Hematopoietic multipotent progenitor cell (in vitro differentiated cells): ENCODE measurements at regions not wholly inside any gene's neighbourhood (a gene's known extent, or its start where the extent isn't known, plus 50 kb on each side); places are given as distances from the start of the nearest gene placed in this dataset.
"Not testable (repeated sequence)": the region's sequence is repeated elsewhere in the genome, so short reads cannot be mapped to it uniquely, and the experiment has no call there.

Source experiments
- DNase-seq, 3 donors: peaks; one replicate each; pipeline ENCODE4 v3.0.0-alpha.2; 2011 to 2015; ENCODE audit warnings: low read depth in 2 of 3, low spot score in 2 of 3

DNA sequence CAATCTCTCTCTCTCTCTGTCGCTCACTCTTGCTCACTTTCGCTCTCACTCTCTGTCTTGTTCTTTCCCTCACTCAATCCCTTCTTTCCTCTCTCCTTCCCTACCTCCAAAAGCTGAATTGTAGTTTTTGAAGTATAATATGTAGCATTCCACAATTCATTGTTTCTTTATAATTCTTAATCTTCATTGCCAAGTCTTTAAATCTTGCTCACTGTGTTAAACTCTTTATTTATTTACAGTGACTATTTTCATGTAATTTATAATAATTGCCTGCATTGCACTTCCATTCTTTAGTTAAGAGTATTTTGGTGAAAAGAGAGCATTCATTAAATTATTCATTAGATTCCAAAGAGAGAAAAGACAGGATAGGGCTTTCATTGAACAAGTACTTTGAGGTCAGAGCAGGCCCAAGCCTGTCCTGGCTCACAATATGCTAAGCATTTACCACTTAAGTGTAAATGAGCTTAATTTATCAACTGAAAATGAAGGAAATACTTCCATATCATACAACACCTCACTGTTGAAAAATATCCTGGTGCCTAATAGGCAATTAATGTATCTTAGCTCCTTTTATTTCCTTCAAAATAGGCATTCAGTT is 257.4 kb upstream of the SLITRK1 start:
- DNase-seq = no peak

DNA sequence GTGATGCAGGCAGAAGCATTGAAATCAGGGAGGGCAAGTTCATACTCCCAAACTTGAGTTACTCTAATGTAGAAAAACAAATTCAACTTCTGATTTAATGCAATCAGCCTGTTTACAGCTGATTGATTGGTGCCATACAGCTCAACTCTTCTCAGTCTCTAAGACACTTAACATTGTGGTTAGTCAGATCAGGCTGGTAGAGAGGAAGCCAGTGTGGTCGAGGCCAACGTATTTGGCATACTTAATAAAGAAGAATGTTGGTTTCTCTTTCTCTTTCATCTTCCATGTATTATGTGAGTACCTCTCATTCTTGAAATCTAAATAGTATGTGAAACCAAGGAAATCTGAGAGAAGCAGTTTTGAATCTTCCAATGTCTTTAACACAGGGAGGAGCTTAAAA is 255.0 kb upstream of the SLITRK1 start:
- peak; percentile 28 to 93 (median 77) for DNase-seq

DNA sequence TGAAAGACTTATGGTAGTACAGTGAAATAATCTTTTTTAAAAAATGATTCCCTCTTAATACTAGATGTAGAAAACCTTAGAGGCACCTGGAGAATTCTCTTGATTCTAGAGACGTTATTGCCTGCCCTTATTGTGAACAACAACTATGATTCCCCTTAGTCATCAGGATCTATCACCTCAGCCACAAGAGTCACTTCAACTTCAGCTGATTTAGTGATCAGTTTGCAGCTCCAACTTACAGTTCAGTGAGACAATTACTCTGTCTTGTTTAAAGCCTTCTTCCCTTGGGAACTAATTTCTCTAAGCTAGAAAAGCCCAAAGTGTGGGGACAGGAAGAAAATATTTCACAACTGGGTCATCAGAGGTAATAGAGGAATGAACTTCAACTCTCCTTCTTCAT is 254.3 kb upstream of the SLITRK1 start:
- DNase-seq = peak in 1 of 3 donors; percentile 4

DNA sequence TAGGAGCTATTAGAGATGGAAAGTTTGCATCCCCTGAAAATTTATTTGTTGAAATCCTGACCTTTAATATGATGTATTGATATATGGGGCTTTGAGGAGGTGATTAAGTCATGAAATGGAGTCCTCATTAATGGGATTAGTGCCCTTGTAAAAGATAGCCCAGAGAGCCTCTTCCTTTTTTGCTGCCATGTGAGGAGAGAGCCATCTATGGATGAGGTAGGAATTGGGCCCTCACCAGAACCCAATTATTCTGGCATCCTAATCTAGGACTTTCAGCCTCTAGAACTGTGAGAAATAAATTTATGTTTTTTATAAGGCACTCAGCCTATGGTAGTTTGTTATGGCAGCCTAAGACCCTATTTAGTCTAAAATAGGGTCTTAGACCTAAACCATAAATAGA is 250.2 kb upstream of the SLITRK1 start:
- no peak for DNase-seq

DNA sequence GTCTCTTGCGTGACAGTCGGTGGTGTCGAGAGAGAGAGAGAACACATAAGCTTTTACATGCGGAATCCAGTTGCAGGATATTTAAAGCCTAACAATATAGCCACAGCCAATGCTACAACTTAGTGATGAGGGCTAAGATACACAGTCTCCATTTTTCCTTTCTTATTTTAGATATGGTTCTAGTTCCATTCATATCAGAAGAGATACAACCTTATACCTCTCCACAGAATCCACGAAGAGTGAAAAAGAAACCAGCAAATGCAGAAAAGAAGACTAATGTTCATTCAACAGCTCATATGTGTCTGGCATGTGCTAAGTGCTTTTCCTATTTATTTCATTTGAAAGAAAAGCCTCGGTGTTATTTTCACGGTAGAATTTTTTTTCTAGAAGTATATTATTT is 249.0 kb upstream of the SLITRK1 start:
- no peak for DNase-seq

DNA sequence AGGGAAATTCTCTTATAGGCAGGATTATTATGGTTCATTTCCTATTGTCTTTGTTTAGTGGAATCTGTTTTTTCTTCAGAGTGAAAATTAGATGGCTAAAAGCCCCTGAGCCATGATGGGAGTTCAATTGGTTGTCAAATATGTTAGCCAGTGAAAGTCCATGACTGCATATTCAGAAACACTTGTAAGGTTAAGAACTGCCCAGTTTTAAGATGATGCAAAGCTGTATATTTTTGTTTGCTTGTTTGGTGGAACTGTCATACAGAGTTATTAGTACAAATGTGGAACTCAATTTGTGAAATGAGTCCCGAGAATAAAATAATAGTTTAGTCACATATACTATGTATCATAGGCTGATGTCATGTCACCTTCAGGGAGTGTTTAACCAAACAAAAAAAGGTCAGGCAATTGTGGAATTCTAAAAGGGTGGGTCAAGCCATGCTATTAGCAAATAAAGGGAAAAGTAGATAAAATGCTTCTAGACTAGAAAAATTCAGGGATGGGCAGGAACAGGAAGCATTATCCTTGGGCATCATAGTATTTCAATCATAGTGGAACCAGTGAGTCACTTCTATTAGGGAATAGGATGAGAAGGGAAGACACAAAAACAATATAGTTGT is 248.3 kb upstream of the SLITRK1 start:
- no peak for DNase-seq

DNA sequence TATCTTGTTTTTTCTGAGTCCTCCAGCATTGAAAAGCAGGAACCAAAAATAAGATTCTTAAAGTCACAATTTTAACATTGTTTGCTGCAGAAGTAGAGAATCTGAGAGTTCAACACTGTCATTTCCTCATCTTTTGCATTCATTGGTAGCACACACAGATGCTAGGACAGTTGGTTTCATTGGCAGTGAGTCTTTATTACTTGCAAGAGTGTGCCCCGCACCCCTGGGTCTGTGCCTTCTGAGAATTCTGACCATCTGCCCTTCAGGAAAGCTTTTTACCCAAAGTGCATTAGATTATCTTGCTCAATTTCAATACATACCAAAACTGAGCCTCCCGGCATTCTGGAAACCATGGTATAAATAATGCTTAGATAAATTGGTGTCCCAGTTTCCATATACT is 247.7 kb upstream of the SLITRK1 start:
- DNase-seq = no peak

DNA sequence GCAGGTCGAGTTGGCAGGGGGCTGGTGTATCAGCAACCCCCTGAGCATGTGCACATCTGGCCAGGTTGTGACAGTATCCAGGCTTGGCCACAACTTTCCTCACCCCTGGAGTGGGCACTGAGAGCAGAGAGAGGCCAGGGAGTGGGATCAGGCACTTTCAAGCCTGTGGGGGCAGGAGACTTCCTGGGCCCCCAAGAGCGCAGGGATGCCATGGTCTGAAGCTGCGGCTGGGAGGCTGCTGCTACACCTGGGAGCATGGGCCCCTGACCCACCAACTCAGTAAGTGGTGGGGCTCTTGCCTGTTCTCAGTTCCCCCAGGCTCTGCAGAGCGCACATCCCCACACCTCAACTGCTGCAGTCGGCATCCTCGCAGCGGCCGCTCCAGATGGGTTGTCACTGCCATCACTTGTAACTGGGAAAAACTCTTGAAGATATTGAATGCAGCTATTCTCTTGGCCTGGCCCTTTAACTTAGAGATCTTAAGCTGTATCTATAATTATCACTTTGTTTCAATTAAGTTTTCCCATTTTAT is 245.4 kb upstream of the SLITRK1 start:
- no peak for DNase-seq

DNA sequence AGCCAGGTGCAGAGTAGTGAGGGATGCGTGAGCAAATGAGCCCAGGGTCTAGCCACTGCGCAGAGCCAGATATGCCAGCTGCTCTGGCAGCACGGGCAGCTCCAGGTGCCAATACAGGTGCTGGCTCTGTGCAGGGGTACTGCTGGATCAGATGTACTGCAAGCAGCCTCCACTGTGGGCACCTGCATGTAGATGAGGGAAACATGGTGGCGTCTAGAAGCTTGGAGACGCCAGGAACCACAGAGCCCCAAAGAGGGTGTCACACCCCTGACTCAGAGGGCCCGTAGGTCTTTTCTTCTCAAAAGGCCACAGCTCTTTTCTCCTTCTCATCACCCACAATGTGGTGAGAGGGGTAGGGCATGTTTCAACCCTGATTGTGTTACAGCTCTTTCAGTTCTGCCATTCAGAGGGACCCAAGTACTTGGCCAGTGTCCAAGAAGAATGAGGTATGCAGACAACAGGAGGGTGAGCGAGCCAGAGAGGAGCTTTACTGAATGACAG is 244.4 kb upstream of the SLITRK1 start:
- DNase-seq = peak in 1 of 3 donors; percentile 82

DNA sequence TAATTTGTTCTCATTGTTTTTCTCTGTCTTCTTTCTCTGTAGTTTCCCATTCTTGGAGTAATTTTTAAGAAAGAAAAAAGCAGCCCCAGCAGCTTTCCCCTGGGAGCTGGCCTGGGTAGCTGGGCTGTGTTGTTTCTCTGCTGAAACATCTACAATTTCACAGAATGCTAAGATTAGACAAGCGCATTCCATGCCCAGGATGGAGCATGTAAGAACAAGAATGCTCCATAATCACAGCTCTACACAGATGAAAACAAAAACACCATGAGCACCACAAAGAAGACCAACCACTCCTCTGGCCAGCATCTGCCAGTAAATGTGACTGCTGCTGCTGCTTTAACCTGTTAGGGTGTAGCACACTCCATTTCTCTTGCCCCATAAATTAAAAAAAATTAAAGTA is 239.2 kb upstream of the SLITRK1 start:
- DNase-seq = no peak

DNA sequence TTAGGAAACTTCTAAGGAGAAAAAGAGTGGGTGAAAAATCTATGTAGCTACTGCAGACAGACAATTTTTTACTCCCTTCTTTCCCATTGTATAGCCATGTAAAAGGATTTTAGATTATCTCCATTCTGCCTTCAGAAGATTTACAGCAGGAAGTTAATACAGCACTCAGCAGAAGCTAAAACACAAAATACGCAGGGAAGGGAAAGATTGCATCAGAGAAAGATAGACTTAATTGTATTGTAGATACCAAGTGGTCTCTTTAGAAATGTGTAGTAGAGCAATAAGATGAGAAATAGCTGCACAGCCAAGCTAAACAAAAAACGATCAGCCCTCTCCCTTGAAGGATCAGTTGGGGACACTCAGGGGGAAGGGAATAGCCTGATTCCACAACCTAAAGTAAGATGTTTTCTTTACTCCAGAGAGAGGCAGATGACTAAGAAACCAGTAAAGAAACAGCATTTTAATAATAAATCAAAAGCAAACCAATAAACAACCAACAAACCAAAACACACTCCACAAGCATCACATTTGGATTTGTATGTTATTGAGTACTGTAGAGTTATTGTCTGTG is 236.7 kb upstream of the SLITRK1 start:
- DNase-seq = peak in 1 of 3 donors; percentile 4

DNA sequence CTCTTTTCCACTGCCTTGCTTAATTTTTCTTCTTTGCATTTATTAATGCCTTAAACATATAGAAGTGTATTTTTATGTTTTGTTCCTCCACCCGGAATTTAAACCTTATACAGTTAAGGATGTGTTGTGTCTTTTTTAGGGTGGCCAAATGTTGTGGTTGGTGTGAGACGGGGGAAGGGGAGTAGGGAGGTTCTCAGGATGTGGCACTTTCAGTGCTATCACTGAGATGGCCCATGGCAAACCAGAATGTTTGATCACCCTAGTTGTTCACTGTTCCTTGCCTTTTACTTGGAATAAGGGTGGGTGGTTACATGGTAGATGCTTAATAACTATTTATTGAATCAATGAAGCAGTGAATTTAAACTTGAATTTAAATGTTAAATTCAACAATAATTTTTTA is 216.0 kb upstream of the SLITRK1 start:
- DNase-seq = no peak

DNA sequence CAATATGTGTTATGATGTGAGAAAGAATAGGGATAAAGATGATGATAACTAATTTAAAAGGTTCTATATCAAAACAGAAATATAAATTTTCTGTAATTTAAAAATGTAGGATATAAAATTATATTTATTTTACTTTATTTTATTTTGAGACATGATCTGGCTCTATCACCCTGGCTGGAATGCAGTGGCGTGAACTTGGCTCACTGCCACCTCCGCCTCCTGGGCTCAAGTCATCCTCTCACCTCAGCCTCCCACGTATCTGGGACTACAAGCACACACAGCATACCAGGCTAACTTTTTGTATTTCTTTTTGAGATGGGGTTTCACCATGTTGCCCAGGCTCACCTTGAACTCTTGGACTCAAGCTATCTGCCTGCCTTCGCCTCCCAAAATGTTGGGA is 214.9 kb upstream of the SLITRK1 start:
- no peak for DNase-seq

DNA sequence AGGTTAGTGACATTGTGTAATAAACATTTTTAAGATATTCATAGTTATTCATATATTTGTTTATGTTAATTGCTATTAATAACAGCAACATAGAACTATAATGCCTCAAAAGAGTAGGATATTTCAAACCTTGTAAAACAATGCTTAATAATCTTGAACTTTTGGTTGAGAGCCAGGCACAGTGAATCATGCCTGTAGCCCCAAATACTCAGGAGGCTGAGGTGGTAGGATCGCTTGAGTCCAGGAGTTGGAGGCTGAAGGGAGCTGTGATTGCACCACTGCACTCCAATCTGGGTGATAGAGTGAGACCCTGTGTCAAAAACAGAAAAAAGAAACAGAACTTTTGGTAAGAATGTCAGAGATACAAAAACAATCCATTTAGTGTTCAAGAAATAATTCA is 213.9 kb upstream of the SLITRK1 start:
- DNase-seq = no peak

DNA sequence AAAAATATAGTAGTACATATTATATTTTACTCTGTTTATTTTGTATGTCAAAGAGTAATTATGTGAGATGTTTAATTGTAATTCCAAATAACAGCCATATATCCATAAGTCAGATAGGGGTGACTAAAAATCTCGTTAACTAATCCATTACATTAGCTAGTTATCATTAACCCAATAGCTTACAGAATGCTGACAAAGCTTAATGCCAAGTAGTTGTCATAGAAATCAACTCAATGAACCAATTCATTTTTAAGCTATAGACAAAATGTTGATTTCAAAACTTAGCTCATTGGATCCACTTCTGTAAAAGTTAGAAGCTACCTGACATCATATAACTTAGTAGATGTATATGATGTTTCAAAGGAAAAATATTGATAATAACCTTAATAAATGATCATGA is 206.7 kb upstream of the SLITRK1 start:
- DNase-seq = no peak

DNA sequence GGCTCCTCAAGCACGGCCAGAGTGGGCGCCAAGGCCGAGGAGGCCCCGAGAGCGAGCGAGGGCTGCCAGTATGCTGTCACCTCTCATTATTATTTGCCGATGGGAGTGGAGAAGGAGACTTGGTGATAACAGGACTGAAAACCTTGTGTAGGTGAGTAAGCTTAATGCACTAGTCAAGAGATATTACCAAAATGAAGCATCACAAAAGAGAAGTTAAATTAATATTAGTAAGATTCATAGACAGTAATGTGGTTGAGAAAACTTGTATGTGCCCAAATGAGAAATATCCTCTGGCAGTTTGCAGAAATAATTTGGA is 204.5 kb upstream of the SLITRK1 start:
- no peak for DNase-seq

DNA sequence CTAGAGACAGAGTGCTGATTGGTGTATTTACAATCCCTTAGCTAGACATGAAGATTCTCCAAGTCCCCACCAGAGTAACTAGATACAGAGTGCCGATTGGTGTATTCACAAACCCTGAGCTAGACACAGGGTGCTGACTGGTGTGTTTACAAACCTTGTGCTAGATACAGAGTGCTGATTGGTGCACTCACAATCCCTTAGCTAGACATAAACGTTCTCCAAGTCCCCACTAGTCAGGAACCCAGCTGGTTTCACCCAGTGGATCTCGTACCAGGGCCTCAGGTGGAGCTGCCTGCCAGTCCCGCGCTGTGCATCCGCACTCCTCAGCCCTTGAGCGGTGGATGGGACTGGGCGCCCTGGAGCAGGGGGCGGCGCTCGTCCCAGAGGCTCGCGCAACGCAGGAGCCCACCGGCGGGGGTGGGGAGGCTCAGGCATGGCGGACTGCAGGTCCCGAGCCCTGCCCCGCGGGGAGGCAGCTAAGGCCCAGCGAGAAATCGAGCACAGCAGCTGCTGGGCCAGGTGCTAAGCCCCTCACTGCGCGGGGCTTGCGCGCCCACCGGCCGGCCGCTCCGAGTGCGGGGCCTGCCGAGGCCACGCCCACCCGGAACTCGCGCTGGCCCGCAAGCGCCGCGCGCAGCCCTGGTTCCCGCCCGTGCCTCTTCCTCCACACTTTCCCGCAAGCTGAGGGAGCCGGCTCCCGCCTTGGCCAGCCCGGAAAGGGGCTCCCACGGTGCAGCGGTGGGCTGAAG is 204.0 kb upstream of the SLITRK1 start:
- DNase-seq = not testable (repeated sequence)

DNA sequence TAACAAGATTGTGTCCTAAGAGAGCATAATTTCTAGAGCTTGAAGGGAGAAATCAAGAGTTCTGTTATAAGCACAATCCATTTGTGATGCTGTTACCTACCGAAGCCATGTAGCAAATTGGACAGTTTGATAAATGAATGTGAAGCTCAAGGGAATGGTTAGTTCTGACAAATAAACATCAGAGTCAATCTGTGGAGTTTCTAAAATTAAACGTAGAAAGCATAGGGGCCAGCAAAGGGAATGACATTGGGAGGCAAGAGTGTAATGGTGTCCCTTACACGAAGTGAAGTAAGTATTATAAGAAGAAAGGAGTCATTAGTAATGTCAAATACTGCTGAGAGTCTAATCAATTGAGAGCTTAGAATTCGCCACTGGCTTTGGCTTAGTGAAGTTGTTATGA is 200.2 kb upstream of the SLITRK1 start:
- no peak for DNase-seq

DNA sequence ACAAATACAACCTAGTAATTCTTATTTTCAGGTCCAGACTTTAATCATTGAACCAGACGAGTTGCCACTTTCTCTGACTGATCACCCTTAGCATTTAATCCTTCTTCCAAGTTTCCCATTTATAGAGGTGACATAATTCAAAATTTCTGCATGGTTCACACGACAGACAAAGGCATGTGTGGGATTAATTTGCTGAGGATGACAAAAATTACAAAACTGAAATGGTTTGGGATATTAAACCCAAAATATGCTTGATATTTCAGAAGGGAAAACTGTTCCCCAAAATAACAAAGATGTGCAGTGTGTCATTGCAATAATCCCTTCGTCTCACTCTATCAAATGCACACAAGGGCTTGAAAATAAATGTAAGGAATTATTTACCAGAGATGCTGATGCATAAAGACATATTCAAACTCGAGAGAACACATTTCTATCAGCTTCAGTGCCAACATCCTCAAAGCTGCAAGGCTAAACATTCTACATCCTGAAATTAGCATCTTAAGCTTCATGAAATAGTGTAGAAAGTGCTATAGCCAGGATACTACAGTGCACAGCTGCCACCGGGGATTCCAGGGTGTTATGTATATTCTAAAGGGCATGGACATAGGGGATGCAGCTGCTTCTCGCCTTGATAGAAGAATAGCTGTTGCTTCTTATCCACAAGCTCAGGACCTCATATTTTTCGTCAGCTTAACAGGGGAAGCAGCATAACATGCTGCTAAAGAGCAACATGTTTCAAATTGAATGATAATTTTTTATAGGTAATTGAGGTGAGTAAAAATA is 198.7 kb upstream of the SLITRK1 start:
- no peak for DNase-seq

DNA sequence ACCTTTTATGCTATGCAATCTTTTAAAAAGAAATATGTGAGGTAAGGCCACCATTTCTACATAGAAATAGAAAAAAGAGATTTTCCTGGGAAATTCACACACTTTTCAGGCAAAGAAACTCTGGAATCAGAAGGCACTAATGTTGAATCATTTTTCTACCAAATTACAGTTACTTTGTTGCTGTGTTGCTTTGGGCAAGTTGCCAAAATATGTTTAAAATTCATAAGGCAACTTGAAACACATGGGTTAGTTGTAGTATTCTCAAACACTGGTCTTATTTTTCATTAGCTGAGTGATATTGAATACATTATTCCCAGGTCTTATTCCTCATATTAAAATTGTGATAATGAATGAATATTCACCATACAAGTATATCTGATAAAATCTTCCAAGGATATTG is 195.0 kb upstream of the SLITRK1 start:
- no peak for DNase-seq

DNA sequence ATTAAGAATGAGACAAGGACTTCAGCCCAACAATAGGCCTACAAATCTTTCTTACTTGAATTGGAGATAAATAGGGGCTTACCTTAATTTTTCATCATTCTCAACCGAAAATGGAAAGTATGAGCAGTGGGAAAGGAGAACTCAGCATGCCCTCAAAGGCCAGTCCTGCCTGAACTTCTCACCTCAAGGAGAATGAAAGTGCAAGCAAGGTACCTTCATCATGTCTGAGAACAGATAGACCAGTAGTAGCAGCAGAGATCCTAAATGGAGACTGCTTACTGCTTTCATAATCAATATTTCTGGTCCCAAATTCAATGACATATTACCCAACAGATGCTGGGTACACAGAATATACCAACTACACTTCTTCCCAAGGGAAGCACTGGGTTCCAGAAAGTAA is 194.0 kb upstream of the SLITRK1 start:
- no peak for DNase-seq
